ENCODE measurements at regions not wholly inside any gene's neighbourhood (a gene's known extent, or its start where the extent isn't known, plus 50 kb on each side); places are given as distances from the start of the nearest gene placed in this dataset.

DNA sequence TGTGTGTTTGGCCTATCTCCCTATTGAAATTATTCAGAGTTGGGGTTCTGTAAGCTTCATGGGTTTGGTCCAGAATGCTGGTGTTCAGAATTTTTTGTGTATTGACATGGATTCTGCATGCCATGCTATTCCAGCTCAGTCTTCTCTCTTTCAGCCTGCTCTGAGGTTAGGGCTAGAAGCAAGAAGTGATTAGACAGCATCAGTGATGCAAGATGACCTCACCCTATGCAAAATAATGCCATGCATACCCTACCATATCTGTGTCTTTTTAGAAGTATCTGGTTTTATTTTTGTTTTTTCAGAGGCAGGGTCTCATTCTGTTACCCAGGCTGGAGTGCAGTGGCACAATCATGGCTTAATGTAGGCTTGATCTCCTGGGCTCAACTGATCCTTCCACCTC lies 175.6 kb upstream of the SKOR2 start:
- TF ChIP-seq ZBTB7A (IDR thresholded peaks at IDR 0.05; ENCODE audit: low read depth) (no peak), EP300 (IDR thresholded peaks at IDR 0.05; ENCODE audit: borderline replicate concordance) (no peak), CREB1 (IDR thresholded peaks at IDR 0.05; ENCODE audit: low read depth) (no peak), TEAD4 (IDR thresholded peaks at IDR 0.05) (no peak), NFIC (IDR thresholded peaks at IDR 0.05) (no peak), CEBPB (IDR thresholded peaks at IDR 0.05) (no peak), FOXM1 (IDR thresholded peaks at IDR 0.05; ENCODE audit: borderline replicate concordance, low read depth) (no peak), YY1 (IDR thresholded peaks at IDR 0.05; ENCODE audit: low read depth) (no peak), TAF1 (IDR thresholded peaks at IDR 0.05; ENCODE audit: low read depth) (no peak), EGR1 (IDR thresholded peaks at IDR 0.05) (no peak), RAD21 (IDR thresholded peaks at IDR 0.05; ENCODE audit: low read depth) (no peak)
- TF ChIP-seq, protein P1, sequence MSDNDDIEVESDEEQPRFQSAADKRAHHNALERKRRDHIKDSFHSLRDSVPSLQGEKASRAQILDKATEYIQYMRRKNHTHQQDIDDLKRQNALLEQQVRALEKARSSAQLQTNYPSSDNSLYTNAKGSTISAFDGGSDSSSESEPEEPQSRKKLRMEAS (IDR thresholded peaks at IDR 0.05), result no peak

DNA sequence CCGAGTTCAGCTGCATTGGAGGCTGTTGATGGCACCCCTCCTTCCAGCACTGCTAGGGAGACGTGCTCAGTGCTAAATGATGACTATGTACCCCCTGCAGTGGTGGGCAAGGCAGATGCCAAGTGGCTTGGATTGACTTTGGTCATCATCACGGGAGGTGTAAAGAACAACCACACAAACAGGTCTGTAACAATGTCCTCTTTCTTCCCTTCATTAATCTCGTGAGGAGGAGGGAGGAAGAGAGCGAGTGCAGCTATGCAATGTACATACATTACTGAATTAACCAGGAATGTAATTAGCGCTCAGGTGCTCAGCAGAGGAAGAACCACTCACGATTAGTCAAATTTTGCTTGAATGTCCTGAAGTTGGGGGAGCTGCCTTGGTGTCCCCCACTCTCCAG lies 173.9 kb upstream of the SKOR2 start:
- no peak for TF ChIP-seq RAD21 (IDR thresholded peaks at IDR 0.05; ENCODE audit: low read depth)
- no peak for TF ChIP-seq YY1 (IDR thresholded peaks at IDR 0.05; ENCODE audit: low read depth)
- no peak for TF ChIP-seq ZBTB7A (IDR thresholded peaks at IDR 0.05; ENCODE audit: low read depth)
- TF ChIP-seq, protein P2, sequence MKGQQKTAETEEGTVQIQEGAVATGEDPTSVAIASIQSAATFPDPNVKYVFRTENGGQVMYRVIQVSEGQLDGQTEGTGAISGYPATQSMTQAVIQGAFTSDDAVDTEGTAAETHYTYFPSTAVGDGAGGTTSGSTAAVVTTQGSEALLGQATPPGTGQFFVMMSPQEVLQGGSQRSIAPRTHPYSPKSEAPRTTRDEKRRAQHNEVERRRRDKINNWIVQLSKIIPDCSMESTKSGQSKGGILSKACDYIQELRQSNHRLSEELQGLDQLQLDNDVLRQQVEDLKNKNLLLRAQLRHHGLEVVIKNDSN (IDR thresholded peaks at IDR 0.05), result no peak
- no peak for TF ChIP-seq TAF1 (IDR thresholded peaks at IDR 0.05; ENCODE audit: low read depth)
- TF ChIP-seq, protein P3, sequence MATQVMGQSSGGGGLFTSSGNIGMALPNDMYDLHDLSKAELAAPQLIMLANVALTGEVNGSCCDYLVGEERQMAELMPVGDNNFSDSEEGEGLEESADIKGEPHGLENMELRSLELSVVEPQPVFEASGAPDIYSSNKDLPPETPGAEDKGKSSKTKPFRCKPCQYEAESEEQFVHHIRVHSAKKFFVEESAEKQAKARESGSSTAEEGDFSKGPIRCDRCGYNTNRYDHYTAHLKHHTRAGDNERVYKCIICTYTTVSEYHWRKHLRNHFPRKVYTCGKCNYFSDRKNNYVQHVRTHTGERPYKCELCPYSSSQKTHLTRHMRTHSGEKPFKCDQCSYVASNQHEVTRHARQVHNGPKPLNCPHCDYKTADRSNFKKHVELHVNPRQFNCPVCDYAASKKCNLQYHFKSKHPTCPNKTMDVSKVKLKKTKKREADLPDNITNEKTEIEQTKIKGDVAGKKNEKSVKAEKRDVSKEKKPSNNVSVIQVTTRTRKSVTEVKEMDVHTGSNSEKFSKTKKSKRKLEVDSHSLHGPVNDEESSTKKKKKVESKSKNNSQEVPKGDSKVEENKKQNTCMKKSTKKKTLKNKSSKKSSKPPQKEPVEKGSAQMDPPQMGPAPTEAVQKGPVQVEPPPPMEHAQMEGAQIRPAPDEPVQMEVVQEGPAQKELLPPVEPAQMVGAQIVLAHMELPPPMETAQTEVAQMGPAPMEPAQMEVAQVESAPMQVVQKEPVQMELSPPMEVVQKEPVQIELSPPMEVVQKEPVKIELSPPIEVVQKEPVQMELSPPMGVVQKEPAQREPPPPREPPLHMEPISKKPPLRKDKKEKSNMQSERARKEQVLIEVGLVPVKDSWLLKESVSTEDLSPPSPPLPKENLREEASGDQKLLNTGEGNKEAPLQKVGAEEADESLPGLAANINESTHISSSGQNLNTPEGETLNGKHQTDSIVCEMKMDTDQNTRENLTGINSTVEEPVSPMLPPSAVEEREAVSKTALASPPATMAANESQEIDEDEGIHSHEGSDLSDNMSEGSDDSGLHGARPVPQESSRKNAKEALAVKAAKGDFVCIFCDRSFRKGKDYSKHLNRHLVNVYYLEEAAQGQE (IDR thresholded peaks at IDR 0.05; ENCODE audit: low read depth), result no peak

DNA sequence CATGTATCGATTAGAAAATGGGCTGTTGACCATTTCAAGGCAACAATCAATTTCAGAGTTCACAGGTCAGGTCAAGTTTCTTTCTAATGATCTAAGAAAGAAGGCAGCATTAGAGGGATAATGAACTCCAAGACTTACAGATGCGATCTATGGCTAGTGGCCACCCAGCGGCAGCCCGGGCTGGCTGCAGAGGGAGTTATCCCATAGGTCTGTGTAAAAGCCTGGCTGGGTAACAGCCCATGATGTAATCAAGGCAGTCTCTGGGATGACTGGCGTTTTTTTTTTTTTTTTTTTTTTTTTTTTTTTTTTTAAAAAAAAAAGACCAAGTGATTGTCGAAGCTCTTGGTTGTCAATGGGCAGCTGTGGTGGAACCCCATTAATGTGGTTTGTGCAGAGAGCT lies 171.1 kb upstream of the SKOR2 start:
- TF ChIP-seq CEBPB (IDR thresholded peaks at IDR 0.05), result no peak

DNA sequence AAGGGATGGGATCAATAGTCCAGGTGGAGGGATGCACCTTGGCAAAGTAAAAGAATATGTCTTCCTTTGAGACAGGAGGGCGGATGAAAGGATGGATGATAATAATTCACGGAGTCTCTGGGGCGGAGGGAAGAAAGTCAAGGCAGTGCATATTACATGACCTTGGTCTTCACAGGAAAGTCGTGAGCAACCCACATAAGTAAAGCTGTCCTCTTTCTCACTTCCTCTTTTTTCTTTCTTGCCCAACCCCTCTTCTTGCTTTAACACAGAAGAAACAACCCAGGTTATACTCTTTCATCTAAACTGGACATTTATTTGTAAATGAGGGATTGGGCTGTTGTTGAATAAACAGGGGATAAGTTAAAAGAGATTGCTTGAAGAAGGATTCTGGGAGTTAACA lies 168.7 kb upstream of the SKOR2 start:
- TF ChIP-seq YY1 (IDR thresholded peaks at IDR 0.05; ENCODE audit: low read depth) (no peak), ZBTB7A (IDR thresholded peaks at IDR 0.05; ENCODE audit: low read depth) (no peak), TCF12 (IDR thresholded peaks at IDR 0.05; ENCODE audit: low read depth) (no peak)
- TF ChIP-seq, protein P2 (IDR thresholded peaks at IDR 0.05), result no peak

DNA sequence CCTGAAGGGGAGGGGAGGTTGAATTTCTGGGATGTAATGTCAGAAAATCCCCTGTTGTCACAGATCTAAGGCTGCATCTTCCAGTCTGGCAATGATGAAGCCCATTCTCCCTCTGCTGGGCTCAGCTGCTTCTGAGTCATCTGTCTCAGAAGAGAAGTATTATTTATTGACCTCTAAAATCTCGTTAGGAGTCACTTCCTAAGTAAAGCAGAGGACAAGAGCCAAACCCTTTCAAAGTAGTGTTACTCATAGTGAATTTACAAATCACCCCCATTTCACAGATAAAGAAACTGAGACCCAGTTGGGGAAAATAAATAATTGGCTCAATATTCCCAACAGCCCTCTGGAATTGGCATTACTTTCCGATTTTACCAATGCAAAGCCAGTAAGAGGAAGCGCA lies 167.3 kb upstream of the SKOR2 start:
- TF ChIP-seq CEBPB (IDR thresholded peaks at IDR 0.05) (no peak), TAF1 (IDR thresholded peaks at IDR 0.05; ENCODE audit: low read depth) (no peak), YY1 (IDR thresholded peaks at IDR 0.05; ENCODE audit: low read depth) (no peak), CREB1 (IDR thresholded peaks at IDR 0.05; ENCODE audit: low read depth) (no peak), TCF12 (IDR thresholded peaks at IDR 0.05; ENCODE audit: low read depth) (no peak), FOXM1 (IDR thresholded peaks at IDR 0.05; ENCODE audit: borderline replicate concordance, low read depth) (no peak), NFIC (IDR thresholded peaks at IDR 0.05) (no peak), EGR1 (IDR thresholded peaks at IDR 0.05) (no peak), EP300 (IDR thresholded peaks at IDR 0.05; ENCODE audit: borderline replicate concordance) (no peak), TEAD4 (IDR thresholded peaks at IDR 0.05) (no peak), RAD21 (IDR thresholded peaks at IDR 0.05; ENCODE audit: low read depth) (no peak), ZBTB7A (IDR thresholded peaks at IDR 0.05; ENCODE audit: low read depth) (no peak)
- TF ChIP-seq, protein P2 (IDR thresholded peaks at IDR 0.05), result no peak
- TF ChIP-seq, protein P1 (IDR thresholded peaks at IDR 0.05), result no peak
- TF ChIP-seq, protein P3 (IDR thresholded peaks at IDR 0.05; ENCODE audit: low read depth), result no peak

DNA sequence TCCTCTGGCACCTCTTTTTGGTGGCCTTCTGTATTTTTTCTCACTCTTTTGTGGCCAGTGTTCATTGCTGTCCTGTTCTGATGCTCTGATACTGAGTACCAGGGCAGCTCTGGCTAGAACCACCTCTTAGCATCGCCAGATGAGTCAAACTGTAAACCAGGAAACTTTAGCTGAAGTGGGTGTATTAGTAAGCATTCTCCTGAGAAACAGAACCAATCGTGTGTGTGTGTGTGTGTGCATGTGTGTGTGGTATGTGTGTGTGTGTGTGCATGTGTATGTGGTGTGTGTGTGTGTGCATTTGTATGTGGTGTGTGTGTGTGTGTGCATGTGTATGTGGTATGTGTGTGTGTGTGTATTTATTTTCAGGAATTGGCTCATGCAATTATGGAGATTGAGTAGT lies 166.3 kb upstream of the SKOR2 start:
- no peak for TF ChIP-seq TAF1 (IDR thresholded peaks at IDR 0.05; ENCODE audit: low read depth)
- no peak for TF ChIP-seq TEAD4 (IDR thresholded peaks at IDR 0.05)
- TF ChIP-seq, protein P1 (IDR thresholded peaks at IDR 0.05), result no peak
- TF ChIP-seq, protein P3 (IDR thresholded peaks at IDR 0.05; ENCODE audit: low read depth), result no peak
- no peak for TF ChIP-seq CREB1 (IDR thresholded peaks at IDR 0.05; ENCODE audit: low read depth)
- TF ChIP-seq RAD21 (IDR thresholded peaks at IDR 0.05; ENCODE audit: low read depth), result no peak
- no peak for TF ChIP-seq ZBTB7A (IDR thresholded peaks at IDR 0.05; ENCODE audit: low read depth)
- TF ChIP-seq EGR1 (IDR thresholded peaks at IDR 0.05), result no peak
- TF ChIP-seq EP300 (IDR thresholded peaks at IDR 0.05; ENCODE audit: borderline replicate concordance), result no peak
- no peak for TF ChIP-seq YY1 (IDR thresholded peaks at IDR 0.05; ENCODE audit: low read depth)
- TF ChIP-seq FOXM1 (IDR thresholded peaks at IDR 0.05; ENCODE audit: borderline replicate concordance, low read depth), result no peak
- no peak for TF ChIP-seq NFIC (IDR thresholded peaks at IDR 0.05)
- TF ChIP-seq, protein P2 (IDR thresholded peaks at IDR 0.05), result no peak
- no peak for TF ChIP-seq CEBPB (IDR thresholded peaks at IDR 0.05)
- TF ChIP-seq TCF12 (IDR thresholded peaks at IDR 0.05; ENCODE audit: low read depth), result no peak
